Right atrium auricular region (tissue), 2 donors: ENCODE measurements at regions not wholly inside any gene's neighbourhood (a gene's known extent, or its start where the extent isn't known, plus 50 kb on each side); places are given as distances from the start of the nearest gene placed in this dataset.

Experiments
- DNase-seq: peaks from one replicate; pipeline ENCODE4 v3.0.0-alpha.2; 2019; ENCODE audit warnings: low spot score
- H3K27ac ChIP-seq, 2 donors: fragments of 200-600 bp; sonication (generic); 1 replicate in 1 of 2; 2 replicates in 1 of 2; pipeline ENCODE4 v1.5.1; 2016 to 2019
- H3K27me3 ChIP-seq, 2 donors: fragments of 200-600 bp; sonication (generic); one replicate each; pipeline versions ENCODE4 v1.5.1 to v1.6.0; 2017 to 2019
- H3K36me3 ChIP-seq: fragments of 200-600 bp; sonication (generic); one replicate; pipeline ENCODE4 v1.5.1; 2016
- H3K4me1 ChIP-seq, 2 donors: fragments of 200-600 bp; sonication (generic); one replicate each; pipeline versions ENCODE4 v1.5.1 to v1.6.0; 2017 to 2019
- H3K4me3 ChIP-seq, 2 donors: fragments of 200-600 bp; sonication (generic); 1 replicate in 1 of 2; 2 replicates in 1 of 2; pipeline ENCODE4 v1.5.1; 2017 to 2019; ENCODE audit warnings: mild to moderate bottlenecking in 1 of 2, moderate library complexity in 1 of 2
- H3K9me3 ChIP-seq, 2 donors: fragments of 200-600 bp; sonication (generic); one replicate each; pipeline ENCODE4 v1.5.1; 2019
- TF ChIP-seq, protein P1 (sequence below), 2 donors: fragments of 200-600 bp; sonication (generic); IDR thresholded peaks; one replicate each; pipeline ENCODE4 v1.5.1; 2019; ENCODE audit warnings: antibody characterized with exemption in 2 of 2

DNA sequence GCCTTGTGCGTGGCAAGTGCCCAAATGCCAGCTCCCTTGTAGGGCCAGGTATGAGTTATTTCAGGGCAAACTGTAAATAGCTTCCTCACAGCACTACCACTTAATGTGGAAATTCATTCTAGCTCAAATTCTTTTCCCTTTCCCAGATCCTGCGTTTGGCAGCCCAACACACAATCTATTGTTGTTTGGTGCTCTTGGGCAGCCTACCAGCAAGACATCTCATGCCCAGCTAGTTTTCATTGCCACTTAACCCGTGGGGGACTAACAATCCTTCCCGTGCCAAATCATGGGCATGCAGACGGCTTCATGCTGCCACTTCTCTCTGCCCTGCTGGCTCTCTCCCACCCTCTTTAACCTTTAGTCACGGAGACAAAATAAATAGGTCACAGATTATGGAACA lies 454.2 kb downstream of the GRIA2 start:
- DNase-seq: no peak
- Histone ChIP-seq H3K9me3 (no peaks in the 10 kb centered on the region), H3K27ac (no peak overlapping the region), H3K4me1 (no peaks in the 10 kb centered on the region), H3K36me3 (no peaks in the 10 kb centered on the region), H3K4me3 (no peak overlapping the region), H3K27me3 (no peaks in the 10 kb centered on the region)
- TF ChIP-seq, protein P1, sequence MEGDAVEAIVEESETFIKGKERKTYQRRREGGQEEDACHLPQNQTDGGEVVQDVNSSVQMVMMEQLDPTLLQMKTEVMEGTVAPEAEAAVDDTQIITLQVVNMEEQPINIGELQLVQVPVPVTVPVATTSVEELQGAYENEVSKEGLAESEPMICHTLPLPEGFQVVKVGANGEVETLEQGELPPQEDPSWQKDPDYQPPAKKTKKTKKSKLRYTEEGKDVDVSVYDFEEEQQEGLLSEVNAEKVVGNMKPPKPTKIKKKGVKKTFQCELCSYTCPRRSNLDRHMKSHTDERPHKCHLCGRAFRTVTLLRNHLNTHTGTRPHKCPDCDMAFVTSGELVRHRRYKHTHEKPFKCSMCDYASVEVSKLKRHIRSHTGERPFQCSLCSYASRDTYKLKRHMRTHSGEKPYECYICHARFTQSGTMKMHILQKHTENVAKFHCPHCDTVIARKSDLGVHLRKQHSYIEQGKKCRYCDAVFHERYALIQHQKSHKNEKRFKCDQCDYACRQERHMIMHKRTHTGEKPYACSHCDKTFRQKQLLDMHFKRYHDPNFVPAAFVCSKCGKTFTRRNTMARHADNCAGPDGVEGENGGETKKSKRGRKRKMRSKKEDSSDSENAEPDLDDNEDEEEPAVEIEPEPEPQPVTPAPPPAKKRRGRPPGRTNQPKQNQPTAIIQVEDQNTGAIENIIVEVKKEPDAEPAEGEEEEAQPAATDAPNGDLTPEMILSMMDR (IDR thresholded peaks at IDR 0.05): no peak

GRCh38 chr4:157667836-157668235 lies 447.3 kb downstream of the GRIA2 start:
- no peak for DNase-seq
- Histone ChIP-seq H3K27me3 (no peaks in the 10 kb centered on the region), H3K36me3 (no peaks in the 10 kb centered on the region), H3K9me3 (no peaks in the 10 kb centered on the region), H3K4me3 (no peak overlapping the region), H3K27ac (no peak overlapping the region), H3K4me1 (no peaks in the 10 kb centered on the region)
- TF ChIP-seq, protein P1 (IDR thresholded peaks at IDR 0.05): no peak

DNA sequence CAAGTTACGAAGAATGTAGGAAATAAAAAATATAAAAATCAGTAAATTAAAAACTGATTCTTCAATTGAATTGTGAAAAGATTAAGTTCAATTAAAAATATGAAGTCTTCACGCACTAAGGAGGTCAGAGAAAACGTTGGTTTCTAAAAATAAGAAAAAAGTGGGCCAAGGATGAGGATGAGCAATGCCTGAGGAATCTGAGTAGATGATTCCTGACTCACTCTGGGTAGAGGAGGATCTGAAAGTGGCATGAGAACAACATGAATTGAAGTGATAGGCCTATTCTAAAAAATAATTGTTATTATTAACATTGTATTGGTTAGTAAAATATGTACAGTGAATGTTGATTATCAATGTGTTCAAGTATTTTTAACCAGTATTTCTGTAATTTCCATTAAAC lies 444.2 kb downstream of the GRIA2 start:
- DNase-seq: no peak
- Histone ChIP-seq H3K4me3 (no peak overlapping the region), H3K4me1 (no peaks in the 10 kb centered on the region), H3K27ac (no peak overlapping the region), H3K36me3 (no peaks in the 10 kb centered on the region), H3K9me3 (no peaks in the 10 kb centered on the region), H3K27me3 (no peaks in the 10 kb centered on the region)
- TF ChIP-seq, protein P1 (IDR thresholded peaks at IDR 0.05): no peak

DNA sequence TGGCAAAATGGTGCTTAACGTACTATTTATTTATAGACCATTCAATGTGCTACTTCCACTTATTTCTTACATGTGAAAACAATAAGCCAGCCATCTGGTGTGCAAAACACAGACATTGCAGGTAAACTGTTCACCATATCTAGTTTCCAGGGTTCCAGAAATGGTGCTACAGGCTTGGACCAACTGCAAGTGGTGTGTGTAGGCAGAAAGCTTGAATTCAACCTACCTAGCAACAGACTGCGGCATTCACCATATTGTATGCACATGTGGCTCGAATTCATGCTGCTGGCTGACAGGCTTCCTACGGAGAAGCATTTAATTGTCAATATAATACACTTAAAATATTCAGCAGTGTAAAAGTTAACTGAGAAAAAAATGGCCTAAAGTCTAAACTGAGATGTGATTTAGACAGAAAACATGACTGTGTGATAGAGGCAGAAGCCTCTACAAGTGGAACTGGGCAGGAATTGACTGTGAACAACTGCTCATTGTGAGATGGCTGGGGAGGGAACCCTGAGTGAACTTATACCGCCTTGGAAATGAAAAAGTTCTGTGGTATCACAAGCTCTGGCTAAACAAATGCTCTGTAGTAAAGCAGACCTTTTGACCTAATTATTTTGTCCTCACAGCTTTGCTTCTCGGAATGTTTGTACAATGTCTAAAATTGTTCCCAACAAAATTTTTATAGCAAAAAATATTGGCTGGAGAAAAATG lies 434.7 kb downstream of the GRIA2 start:
- TF ChIP-seq, protein P1 (IDR thresholded peaks at IDR 0.05): no peak

DNA sequence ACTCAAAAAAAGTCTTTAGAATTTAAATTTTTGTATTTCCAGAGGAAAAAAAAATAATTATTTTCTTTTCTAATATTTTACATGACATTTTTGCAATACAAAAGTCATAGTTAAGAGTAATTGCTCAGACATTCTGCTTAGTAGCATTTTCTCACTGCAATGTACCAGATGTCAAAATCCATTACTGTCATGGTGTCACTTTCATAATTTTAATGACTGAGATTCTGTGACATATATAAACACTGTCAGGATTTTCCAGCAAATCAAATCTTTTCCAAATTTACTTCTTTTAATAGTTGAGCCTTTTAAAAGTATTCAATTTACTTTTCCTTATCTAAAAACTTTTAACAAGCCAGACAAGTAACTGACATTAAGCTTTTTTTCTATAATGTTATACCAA lies 422.7 kb downstream of the GRIA2 start:
- H3K4me3 ChIP-seq: no peak overlapping the region
- no peak overlapping the region for H3K27ac ChIP-seq

More for the DNA sequence above, 434.7 kb downstream of the GRIA2 start:
- Histone ChIP-seq H3K27me3 (no peaks in the 10 kb centered on the region), H3K4me1 (no peaks in the 10 kb centered on the region), H3K4me3 (no peak overlapping the region), H3K27ac (no peak overlapping the region), H3K9me3 (no peaks in the 10 kb centered on the region), H3K36me3 (no peaks in the 10 kb centered on the region)
- DNase-seq: no peak

More for the DNA sequence above, 422.7 kb downstream of the GRIA2 start:
- TF ChIP-seq, protein P1 (IDR thresholded peaks at IDR 0.05): no peak
- no peak for DNase-seq
- Histone ChIP-seq H3K9me3 (peaks cover 0 to 16% of the 10 kb centered on the region in 2 donors), H3K36me3 (no peaks in the 10 kb centered on the region), H3K4me1 (no peaks in the 10 kb centered on the region), H3K27me3 (no peaks in the 10 kb centered on the region)
